ENCODE measurements at regions not wholly inside any gene's neighbourhood (a gene's known extent, or its start where the extent isn't known, plus 50 kb on each side); places are given as distances from the start of the nearest gene placed in this dataset.

GRCh38 chr14:80059041-80059440 lies 152.3 kb downstream of the DIO2 start:
- peaks cover 2% of the 10 kb centered on the region for H3K9me3 Mint-ChIP-seq
- no peak for DNase-seq (ENCODE audit: low spot score)
- Histone ChIP-seq H3K36me3 (no peaks in the 10 kb centered on the region), H3K9me3 (ENCODE audit: low read depth) (no peaks in the 10 kb centered on the region), H3K9ac (no peak overlapping the region), H3K4me1 (no peaks in the 10 kb centered on the region), H3K27me3 (no peaks in the 10 kb centered on the region), H3K79me2 (ENCODE audit: low read depth) (no peaks in the 10 kb centered on the region), H3K4me2 (no peak overlapping the region), H2AFZ (replicated peaks) (no peak overlapping the region), H3F3A (ENCODE audit: low read depth) (no peaks in the 10 kb centered on the region), H3K4me3 (no peak overlapping the region), H4K20me1 (ENCODE audit: low read depth) (no peaks in the 10 kb centered on the region), H3K27ac (no peak overlapping the region)
- no peak overlapping the region for H3K27ac Mint-ChIP-seq
- H3K4me1 Mint-ChIP-seq: no peaks in the 10 kb centered on the region
- H3K36me3 Mint-ChIP-seq: no peaks in the 10 kb centered on the region
- no peaks in the 10 kb centered on the region for H3K27me3 Mint-ChIP-seq (ENCODE audit: insufficient read depth, low read depth)
- no peak for TF ChIP-seq CTCF (IDR thresholded peaks at IDR 0.05)
- H3K4me3 Mint-ChIP-seq: no peak overlapping the region

GRCh38 chr14:80056497-80056801 lies 154.9 kb downstream of the DIO2 start:
- no peaks in the 10 kb centered on the region for H3K4me1 ChIP-seq
- H4K20me1 ChIP-seq (ENCODE audit: low read depth): no peaks in the 10 kb centered on the region
- H3K36me3 ChIP-seq: no peaks in the 10 kb centered on the region
- H3K4me3 ChIP-seq: no peak overlapping the region
- no peak overlapping the region for H3K27ac ChIP-seq
- H3K9me3 Mint-ChIP-seq: peaks cover 2% of the 10 kb centered on the region
- H3K27me3 ChIP-seq: no peaks in the 10 kb centered on the region
- no peaks in the 10 kb centered on the region for H3K4me1 Mint-ChIP-seq
- peak overlapping the region; percentile 67 for H2AFZ ChIP-seq (replicated peaks)
- H3K79me2 ChIP-seq (ENCODE audit: low read depth): no peaks in the 10 kb centered on the region
- H3K4me2 ChIP-seq: no peak overlapping the region
- H3K27me3 Mint-ChIP-seq (ENCODE audit: insufficient read depth, low read depth): no peaks in the 10 kb centered on the region
- H3K27ac Mint-ChIP-seq: no peak overlapping the region
- H3K9ac ChIP-seq: no peak overlapping the region
- no peaks in the 10 kb centered on the region for H3K36me3 Mint-ChIP-seq
- no peak overlapping the region for H3K4me3 Mint-ChIP-seq
- no peaks in the 10 kb centered on the region for H3K9me3 ChIP-seq (ENCODE audit: low read depth)
- H3F3A ChIP-seq (ENCODE audit: low read depth): no peaks in the 10 kb centered on the region
- TF ChIP-seq EZH2phosphoT487 (IDR thresholded peaks at IDR 0.05) (no peak), CTCF (IDR thresholded peaks at IDR 0.05) (no peak), EZH2 (IDR thresholded peaks at IDR 0.05) (no peak)
- DNase-seq (ENCODE audit: low spot score): no peak

DNA sequence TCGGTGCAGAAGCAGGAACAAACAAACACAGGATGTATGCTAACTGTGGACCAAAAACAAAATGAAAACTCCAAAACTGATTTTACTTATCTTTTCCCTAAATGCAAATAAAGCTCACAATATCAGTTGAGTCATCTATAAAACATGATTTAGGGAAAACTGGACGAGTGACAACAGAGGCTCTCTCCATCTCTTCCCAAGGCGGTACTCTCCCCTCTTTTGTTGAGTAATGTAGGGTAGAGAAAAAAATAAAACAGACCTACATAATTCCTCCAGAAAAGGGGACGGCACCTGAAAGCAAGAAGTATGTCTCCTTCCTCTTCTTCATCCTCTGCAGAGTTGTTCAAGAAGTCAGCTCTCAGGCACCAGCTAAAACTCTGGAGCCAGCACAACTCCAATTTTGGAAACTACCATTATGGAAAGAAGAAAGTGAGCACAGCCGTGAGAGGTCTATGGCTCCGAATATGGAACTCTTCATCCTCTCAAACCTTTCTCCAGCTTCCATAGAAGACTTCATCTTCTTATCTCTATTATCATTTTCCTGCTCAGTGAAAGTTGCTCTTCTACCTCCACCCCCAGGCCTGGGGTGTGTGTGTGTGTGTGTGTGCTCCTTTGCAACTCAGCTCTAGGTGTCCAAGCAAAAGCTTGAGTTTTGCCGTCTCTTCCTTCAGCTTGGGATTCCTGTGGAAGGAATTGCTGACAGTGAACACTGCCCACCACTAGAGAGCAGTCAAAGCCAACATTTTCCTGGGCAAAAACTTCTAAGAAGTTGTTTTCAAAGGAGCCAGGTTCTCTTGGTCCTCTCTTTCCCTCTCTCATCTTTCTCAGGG lies 155.4 kb downstream of the DIO2 start:
- no peak overlapping the region for H3K4me2 ChIP-seq
- no peaks in the 10 kb centered on the region for H3K9me3 ChIP-seq (ENCODE audit: low read depth)
- H3K4me3 Mint-ChIP-seq: no peak overlapping the region
- no peaks in the 10 kb centered on the region for H3K79me2 ChIP-seq (ENCODE audit: low read depth)
- no peaks in the 10 kb centered on the region for H3K36me3 Mint-ChIP-seq
- no peaks in the 10 kb centered on the region for H3K4me1 Mint-ChIP-seq
- peak overlapping the region; percentile 67 for H2AFZ ChIP-seq (replicated peaks)
- H3K36me3 ChIP-seq: no peaks in the 10 kb centered on the region
- no peaks in the 10 kb centered on the region for H3K27me3 Mint-ChIP-seq (ENCODE audit: insufficient read depth, low read depth)
- no peak overlapping the region for H3K4me3 ChIP-seq
- H3K9me3 Mint-ChIP-seq: peaks cover 2% of the 10 kb centered on the region
- no peak overlapping the region for H3K27ac Mint-ChIP-seq
- no peak overlapping the region for H3K9ac ChIP-seq
- DNase-seq (ENCODE audit: low spot score): peak; percentile 73
- TF ChIP-seq EZH2 (IDR thresholded peaks at IDR 0.05): no peak
- peak; percentile 78 for TF ChIP-seq CTCF (IDR thresholded peaks at IDR 0.05)
- H3K27ac ChIP-seq: no peak overlapping the region
- no peaks in the 10 kb centered on the region for H3K27me3 ChIP-seq
- no peaks in the 10 kb centered on the region for H4K20me1 ChIP-seq (ENCODE audit: low read depth)
- no peaks in the 10 kb centered on the region for H3F3A ChIP-seq (ENCODE audit: low read depth)
- H3K4me1 ChIP-seq: no peaks in the 10 kb centered on the region
